ENCODE measurements at regions not wholly inside any gene's neighbourhood (a gene's known extent, or its start where the extent isn't known, plus 50 kb on each side); places are given as distances from the start of the nearest gene placed in this dataset.

DNA sequence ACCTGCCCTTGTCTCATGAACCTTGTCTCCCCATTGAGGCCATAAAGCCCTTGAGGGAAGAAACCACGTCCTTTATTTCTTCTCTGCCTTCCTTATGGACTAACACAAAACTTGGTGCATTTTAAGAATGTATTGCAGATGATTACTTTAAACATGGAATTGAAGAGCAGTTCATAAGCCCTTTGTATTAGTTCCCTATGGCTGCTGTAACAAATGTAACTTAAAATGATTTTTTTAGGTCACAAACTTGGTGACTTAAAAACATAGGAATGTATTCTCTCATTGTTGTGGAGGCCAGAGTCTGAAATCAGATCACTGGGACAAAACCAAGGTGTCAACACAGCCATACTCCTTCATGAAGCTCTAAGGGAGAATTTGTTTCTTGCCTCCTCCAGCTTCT, 185.5 kb downstream of the PHLDA1 start:
- no peak for TF ChIP-seq POLR2AphosphoS2 (conservative IDR thresholded peaks at IDR 0.05; ENCODE audit: low read length)
- no peak for TF ChIP-seq MAFK (IDR thresholded peaks at IDR 0.05; ENCODE audit: partially characterized antibody)
- TF ChIP-seq, protein P1, sequence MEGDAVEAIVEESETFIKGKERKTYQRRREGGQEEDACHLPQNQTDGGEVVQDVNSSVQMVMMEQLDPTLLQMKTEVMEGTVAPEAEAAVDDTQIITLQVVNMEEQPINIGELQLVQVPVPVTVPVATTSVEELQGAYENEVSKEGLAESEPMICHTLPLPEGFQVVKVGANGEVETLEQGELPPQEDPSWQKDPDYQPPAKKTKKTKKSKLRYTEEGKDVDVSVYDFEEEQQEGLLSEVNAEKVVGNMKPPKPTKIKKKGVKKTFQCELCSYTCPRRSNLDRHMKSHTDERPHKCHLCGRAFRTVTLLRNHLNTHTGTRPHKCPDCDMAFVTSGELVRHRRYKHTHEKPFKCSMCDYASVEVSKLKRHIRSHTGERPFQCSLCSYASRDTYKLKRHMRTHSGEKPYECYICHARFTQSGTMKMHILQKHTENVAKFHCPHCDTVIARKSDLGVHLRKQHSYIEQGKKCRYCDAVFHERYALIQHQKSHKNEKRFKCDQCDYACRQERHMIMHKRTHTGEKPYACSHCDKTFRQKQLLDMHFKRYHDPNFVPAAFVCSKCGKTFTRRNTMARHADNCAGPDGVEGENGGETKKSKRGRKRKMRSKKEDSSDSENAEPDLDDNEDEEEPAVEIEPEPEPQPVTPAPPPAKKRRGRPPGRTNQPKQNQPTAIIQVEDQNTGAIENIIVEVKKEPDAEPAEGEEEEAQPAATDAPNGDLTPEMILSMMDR (IDR thresholded peaks at IDR 0.05), result no peak
- TF ChIP-seq POLR2A (IDR thresholded peaks at IDR 0.05; ENCODE audit: low read length), result no peak
- TF ChIP-seq KDM5A (IDR thresholded peaks at IDR 0.05), result no peak
- TF ChIP-seq RCOR1 (IDR thresholded peaks at IDR 0.05; ENCODE audit: low read depth, low read length), result no peak
- no peak for TF ChIP-seq ZSCAN20 (CRISPR knock-in tag; IDR thresholded peaks at IDR 0.05)
- no peak for TF ChIP-seq EP300 (IDR thresholded peaks at IDR 0.05)
